ENCODE measurements at regions not wholly inside any gene's neighbourhood (a gene's known extent, or its start where the extent isn't known, plus 50 kb on each side); places are given as distances from the start of the nearest gene placed in this dataset.
"Not testable (repeated sequence)": the region's sequence is repeated elsewhere in the genome, so short reads cannot be mapped to it uniquely, and the experiment has no call there.

- TF ChIP-seq, protein P1, sequence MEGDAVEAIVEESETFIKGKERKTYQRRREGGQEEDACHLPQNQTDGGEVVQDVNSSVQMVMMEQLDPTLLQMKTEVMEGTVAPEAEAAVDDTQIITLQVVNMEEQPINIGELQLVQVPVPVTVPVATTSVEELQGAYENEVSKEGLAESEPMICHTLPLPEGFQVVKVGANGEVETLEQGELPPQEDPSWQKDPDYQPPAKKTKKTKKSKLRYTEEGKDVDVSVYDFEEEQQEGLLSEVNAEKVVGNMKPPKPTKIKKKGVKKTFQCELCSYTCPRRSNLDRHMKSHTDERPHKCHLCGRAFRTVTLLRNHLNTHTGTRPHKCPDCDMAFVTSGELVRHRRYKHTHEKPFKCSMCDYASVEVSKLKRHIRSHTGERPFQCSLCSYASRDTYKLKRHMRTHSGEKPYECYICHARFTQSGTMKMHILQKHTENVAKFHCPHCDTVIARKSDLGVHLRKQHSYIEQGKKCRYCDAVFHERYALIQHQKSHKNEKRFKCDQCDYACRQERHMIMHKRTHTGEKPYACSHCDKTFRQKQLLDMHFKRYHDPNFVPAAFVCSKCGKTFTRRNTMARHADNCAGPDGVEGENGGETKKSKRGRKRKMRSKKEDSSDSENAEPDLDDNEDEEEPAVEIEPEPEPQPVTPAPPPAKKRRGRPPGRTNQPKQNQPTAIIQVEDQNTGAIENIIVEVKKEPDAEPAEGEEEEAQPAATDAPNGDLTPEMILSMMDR (IDR thresholded peaks at IDR 0.05): not testable (repeated sequence)
- not testable (repeated sequence) for TF ChIP-seq POLR2A (IDR thresholded peaks at IDR 0.05)
Measured at GRCh38 chrX:153251952-153252351, 69.6 kb downstream of the PNMA6F start.

Data from breast epithelium (tissue), 3 donors.